HEK293T (cell line): ENCODE measurements at regions not wholly inside any gene's neighbourhood (a gene's known extent, or its start where the extent isn't known, plus 50 kb on each side); places are given as distances from the start of the nearest gene placed in this dataset.

Experiments
- CTCF ChIA-PET: fragments of 350-600 bp; formaldehyde crosslinking; extraction: SDS; loops from one replicate; lab custom pipeline; 2021; ENCODE audit warnings: antibody characterized with exemption, inconsistent platforms; lab: Yijun Ruan, JAX
- POLR2A ChIA-PET: fragments of 350-600 bp; formaldehyde crosslinking; extraction: SDS; loops from one replicate; lab custom pipeline; 2020; ENCODE audit warnings: antibody characterized with exemption, inconsistent platforms; lab: Yijun Ruan, JAX
- DNase-seq: peaks from one replicate; pipeline ENCODE4 v3.0.0; 2012; ENCODE audit warnings: mixed read lengths; ENCODE audit errors: extremely low spot score
- ARNT ChIP-seq: fragments of 450-650 bp; IDR thresholded peaks from 2 replicates; pipeline ENCODE4 v1.6.1; 2017; ENCODE audit warnings: mild to moderate bottlenecking
- BHLHE40 ChIP-seq: fragments of 450-650 bp; IDR thresholded peaks from 2 replicates; pipeline ENCODE4 v1.6.1; 2016; ENCODE audit warnings: mild to moderate bottlenecking, moderate library complexity, borderline replicate concordance
- CTBP1 ChIP-seq: fragments of 450-650 bp; IDR thresholded peaks from 2 replicates; pipeline ENCODE4 v1.6.1; 2016; ENCODE audit warnings: borderline replicate concordance
- ELF4 ChIP-seq: fragments of 450-650 bp; IDR thresholded peaks from 2 replicates; pipeline ENCODE4 v1.6.1; 2017; ENCODE audit warnings: antibody characterized with exemption
- FOXA1 ChIP-seq: fragments of 450-650 bp; IDR thresholded peaks from 2 replicates; pipeline ENCODE4 v1.6.1; 2016; ENCODE audit warnings: mild to moderate bottlenecking
- FOXK2 ChIP-seq: fragments of 450-650 bp; IDR thresholded peaks from 2 replicates; pipeline ENCODE4 v1.6.1; 2016; ENCODE audit warnings: mild to moderate bottlenecking
- FOXM1 ChIP-seq: fragments of 450-650 bp; IDR thresholded peaks from 2 replicates; pipeline ENCODE4 v1.6.1; 2017; ENCODE audit warnings: mild to moderate bottlenecking, borderline replicate concordance
- HDGF ChIP-seq: fragments of 450-650 bp; IDR thresholded peaks from 2 replicates; pipeline ENCODE4 v1.6.1; 2017; ENCODE audit warnings: antibody characterized with exemption, borderline replicate concordance
- L3MBTL2 ChIP-seq: fragments of 450-650 bp; conservative IDR thresholded peaks from 2 replicates; pipeline ENCODE4 v1.6.1; 2016; ENCODE audit warnings: mild to moderate bottlenecking
- LEF1 ChIP-seq: fragments of 450-650 bp; IDR thresholded peaks from 2 replicates; pipeline ENCODE4 v1.6.1; 2017; ENCODE audit warnings: mild to moderate bottlenecking, borderline replicate concordance
- NFRKB ChIP-seq: fragments of 450-650 bp; IDR thresholded peaks from 2 replicates; pipeline ENCODE4 v1.6.1; 2016; ENCODE audit warnings: mild to moderate bottlenecking, moderate library complexity
- SP1 ChIP-seq: fragments of 450-650 bp; IDR thresholded peaks from 2 replicates; pipeline ENCODE4 v1.6.1; 2017
- SUZ12 ChIP-seq: fragments of 450-650 bp; IDR thresholded peaks from 2 replicates; pipeline ENCODE4 v1.6.1; 2016; ENCODE audit warnings: mild to moderate bottlenecking
- TARDBP ChIP-seq: fragments of 450-650 bp; IDR thresholded peaks from 2 replicates; pipeline ENCODE4 v1.6.1; 2016
- ZNF384 ChIP-seq: fragments of 450-650 bp; IDR thresholded peaks from 2 replicates; pipeline ENCODE4 v1.6.1; 2016
- TF ChIP-seq, protein P1 (sequence below): fragments of 450-650 bp; IDR thresholded peaks from 2 replicates; pipeline ENCODE4 v1.6.1; 2016

DNA sequence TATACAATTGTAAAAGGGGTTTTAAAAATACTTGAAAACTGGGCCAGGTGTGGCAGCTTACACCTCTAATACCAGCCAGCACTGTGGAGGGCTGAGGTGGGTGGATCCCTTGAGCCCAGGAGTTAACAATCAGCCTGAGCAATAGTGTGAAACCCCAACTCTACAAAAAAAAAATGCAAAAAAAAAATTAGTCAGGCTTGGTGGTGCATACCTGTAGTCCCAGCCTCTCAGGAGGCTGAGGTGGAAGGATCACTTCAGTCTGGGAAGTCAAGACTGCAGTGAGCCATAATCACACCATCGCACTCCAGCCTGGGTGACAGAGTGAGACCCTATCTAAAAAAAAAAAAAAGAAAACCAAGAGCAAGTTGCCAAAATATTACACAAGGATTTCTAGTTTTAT is 182.7 kb downstream of the UBE2E3 start:
- ChIA-PET POLR2A (no interaction called here), CTCF (no interaction called here)
- no peak for DNase-seq
- TF ChIP-seq ARNT = no peak
- no peak for TF ChIP-seq LEF1
- no peak for TF ChIP-seq NFRKB
- TF ChIP-seq SUZ12 = no peak
- no peak for TF ChIP-seq L3MBTL2
- TF ChIP-seq FOXK2 = no peak
- TF ChIP-seq FOXM1 = no peak
- TF ChIP-seq BHLHE40 = no peak
- no peak for TF ChIP-seq ZNF384
- no peak for TF ChIP-seq FOXA1
- TF ChIP-seq, protein P1, sequence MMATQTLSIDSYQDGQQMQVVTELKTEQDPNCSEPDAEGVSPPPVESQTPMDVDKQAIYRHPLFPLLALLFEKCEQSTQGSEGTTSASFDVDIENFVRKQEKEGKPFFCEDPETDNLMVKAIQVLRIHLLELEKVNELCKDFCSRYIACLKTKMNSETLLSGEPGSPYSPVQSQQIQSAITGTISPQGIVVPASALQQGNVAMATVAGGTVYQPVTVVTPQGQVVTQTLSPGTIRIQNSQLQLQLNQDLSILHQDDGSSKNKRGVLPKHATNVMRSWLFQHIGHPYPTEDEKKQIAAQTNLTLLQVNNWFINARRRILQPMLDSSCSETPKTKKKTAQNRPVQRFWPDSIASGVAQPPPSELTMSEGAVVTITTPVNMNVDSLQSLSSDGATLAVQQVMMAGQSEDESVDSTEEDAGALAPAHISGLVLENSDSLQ = no peak
- no peak for TF ChIP-seq CTBP1
- TF ChIP-seq SP1 = no peak
- TF ChIP-seq TARDBP = no peak
- TF ChIP-seq ELF4 = no peak
- TF ChIP-seq HDGF = no peak

DNA sequence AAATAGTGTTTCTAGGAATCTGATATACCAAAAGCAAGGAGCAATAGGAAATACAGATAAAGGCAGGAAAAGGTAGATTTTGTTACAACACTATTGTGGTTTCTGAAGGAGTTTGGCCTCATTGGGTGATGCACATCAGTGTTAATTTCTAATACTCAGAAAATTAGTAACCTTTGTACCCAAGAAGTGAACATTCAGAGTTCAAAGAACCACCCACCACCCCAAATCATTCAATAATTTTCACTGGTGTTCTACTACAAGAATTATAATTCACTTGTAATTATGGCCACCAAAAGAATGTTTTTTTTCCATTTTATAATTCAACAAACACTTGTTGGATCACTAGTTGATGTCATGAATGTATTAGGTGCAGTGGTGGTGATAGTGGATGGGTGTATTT is 183.3 kb downstream of the UBE2E3 start:
- DNase-seq = no peak
- no peak for TF ChIP-seq ELF4
- no peak for TF ChIP-seq SUZ12
- TF ChIP-seq TARDBP = no peak
- no peak for TF ChIP-seq NFRKB
- TF ChIP-seq SP1 = no peak
- TF ChIP-seq L3MBTL2 = no peak
- TF ChIP-seq CTBP1 = no peak
- POLR2A ChIA-PET = no interaction called here
- CTCF ChIA-PET = no interaction called here

DNA sequence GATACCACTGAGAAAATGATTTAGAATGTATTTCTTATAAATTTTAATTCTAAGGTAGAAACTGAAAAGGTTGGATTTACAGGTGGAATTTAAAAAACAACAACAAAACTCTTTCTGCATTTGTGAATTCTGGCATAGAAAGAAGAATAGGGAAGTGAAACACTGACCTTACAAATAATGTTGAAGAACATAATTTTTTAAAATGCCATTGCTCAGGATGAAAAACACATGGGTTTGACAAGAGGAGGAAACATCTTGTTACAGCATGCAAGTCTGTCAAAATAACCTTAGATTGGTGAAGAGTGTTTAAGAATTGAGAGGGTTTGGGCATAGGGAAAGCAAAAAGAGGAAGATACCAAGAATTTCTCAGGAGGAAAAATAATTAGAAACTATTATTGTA is 184.3 kb downstream of the UBE2E3 start:
- no peak for DNase-seq
- ChIA-PET CTCF (no interaction called here), POLR2A (no interaction called here)
- no peak for TF ChIP-seq BHLHE40
- no peak for TF ChIP-seq ARNT
- TF ChIP-seq NFRKB = no peak
- TF ChIP-seq SP1 = no peak
- TF ChIP-seq FOXM1 = no peak
- no peak for TF ChIP-seq TARDBP
- TF ChIP-seq, protein P1 = no peak

DNA sequence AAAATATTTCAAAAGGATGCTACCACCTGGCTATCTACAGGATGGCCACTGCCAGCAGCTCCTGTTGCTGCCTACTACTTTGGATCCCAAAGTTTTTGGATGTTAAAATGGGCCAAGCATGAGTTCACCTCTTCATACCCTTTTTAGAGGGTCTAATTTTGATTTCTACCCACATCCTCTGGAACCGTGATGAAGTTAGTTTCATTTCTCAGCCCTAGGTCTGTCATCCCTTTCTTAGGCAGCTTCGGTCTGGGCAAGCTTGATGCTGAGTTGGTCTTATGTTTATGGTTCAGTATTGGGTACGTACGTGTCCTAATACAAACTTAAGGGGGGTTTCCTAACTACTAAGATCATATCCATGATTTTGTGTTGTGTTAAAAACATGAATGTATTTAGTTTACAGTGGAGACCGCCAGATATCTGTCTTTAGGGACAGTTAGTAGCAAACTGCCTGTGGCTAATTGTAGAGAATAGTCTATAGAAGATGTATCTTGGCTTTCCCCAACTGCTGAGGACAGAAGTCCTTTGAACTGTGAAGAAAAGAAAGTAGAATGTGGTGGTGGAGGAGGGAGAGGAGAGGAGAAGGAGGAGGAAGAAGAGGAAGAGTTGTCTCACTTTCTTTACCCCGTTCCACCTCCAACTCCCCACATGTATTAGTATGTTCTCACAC is 184.9 kb downstream of the UBE2E3 start:
- DNase-seq = no peak
- TF ChIP-seq SP1 (no peak), SUZ12 (no peak), ARNT (no peak), ZNF384 (no peak), TARDBP (no peak), CTBP1 (no peak), LEF1 (no peak), BHLHE40 (no peak), ELF4 (no peak), NFRKB (no peak), L3MBTL2 (no peak), HDGF (no peak), FOXK2 (no peak), FOXA1 (no peak), FOXM1 (no peak)
- TF ChIP-seq, protein P1 = no peak
- POLR2A ChIA-PET = no interaction called here
- CTCF ChIA-PET = no interaction called here

DNA sequence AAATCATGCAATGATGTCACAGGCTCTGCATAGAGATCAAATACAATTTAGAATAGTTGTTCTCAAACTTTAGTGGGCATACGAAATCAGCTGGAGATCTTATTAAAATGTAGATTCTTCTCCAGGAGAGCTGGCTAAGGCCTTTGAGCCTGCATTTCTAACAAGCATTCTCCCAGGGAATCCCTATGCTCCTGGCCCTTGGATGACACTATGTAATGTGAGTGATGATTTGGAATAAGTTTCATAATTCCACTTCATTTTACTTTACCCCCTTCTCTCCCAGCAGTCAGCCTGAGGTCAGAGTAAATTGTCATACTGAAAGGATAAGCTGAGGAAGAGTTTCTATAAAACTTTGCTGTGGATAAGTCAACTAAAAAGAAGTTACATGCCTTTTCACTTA is 189.1 kb downstream of the UBE2E3 start:
- POLR2A ChIA-PET = no interaction called here

DNA sequence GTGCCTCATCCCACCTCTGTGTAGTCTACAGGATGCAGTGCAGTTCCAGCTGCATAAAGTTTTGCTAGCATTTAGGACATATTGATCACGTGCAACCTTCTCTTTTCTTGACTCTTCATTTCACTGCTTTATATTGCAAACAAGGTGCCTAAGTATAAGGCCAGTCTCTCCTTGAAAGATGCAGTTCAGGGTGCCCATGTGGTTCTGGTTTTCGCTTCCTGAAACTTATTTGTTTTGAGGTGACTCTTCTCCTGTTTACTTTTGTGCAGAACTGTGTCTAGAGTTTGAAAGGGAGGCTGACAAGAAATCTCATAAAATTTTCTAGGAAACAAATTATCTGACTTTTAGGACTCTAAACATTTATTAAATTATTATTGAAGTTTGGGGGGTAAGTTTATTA is 189.9 kb downstream of the UBE2E3 start:
- ChIA-PET POLR2A (no interaction called here), CTCF (no interaction called here)
- DNase-seq = no peak
- no peak for TF ChIP-seq NFRKB
- TF ChIP-seq FOXK2 = no peak
- no peak for TF ChIP-seq SP1
- no peak for TF ChIP-seq ARNT
- TF ChIP-seq SUZ12 = no peak
- no peak for TF ChIP-seq TARDBP
- TF ChIP-seq HDGF = no peak
- TF ChIP-seq BHLHE40 = no peak
- no peak for TF ChIP-seq FOXA1
- TF ChIP-seq L3MBTL2 = no peak
- no peak for TF ChIP-seq ELF4

More for the DNA sequence above, 189.1 kb downstream of the UBE2E3 start:
- no peak for DNase-seq
- no peak for TF ChIP-seq HDGF
- TF ChIP-seq ELF4 = no peak
- TF ChIP-seq NFRKB = no peak
- CTCF ChIA-PET = no interaction called here

DNA sequence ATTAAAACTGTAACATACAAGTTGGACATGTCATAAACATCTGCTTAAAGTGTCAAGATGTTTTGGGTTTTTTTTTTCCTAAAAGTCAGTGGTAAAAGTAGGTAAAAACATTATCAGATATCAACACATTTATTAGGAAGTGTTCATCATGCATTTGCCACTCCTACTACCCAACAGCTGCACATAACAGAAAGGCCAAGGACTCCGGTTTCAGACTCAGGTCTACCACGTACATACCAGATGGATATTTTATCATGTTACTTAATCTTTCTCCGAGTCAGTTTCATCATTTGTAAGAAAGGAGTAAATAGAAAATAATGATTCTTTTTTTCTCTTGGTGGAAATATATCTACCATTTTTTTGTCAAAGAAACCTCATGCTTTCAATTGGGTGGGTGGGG is 192.3 kb downstream of the UBE2E3 start:
- ChIA-PET POLR2A (no interaction called here), CTCF (no interaction called here)
- no peak for TF ChIP-seq CTBP1
- no peak for TF ChIP-seq TARDBP
- TF ChIP-seq, protein P1 = no peak
- TF ChIP-seq BHLHE40 = no peak
- TF ChIP-seq ELF4 = no peak
- no peak for TF ChIP-seq FOXA1
- no peak for TF ChIP-seq ARNT
- no peak for TF ChIP-seq SP1
- DNase-seq = no peak
